ENCODE measurements at regions not wholly inside any gene's neighbourhood (a gene's known extent, or its start where the extent isn't known, plus 50 kb on each side); places are given as distances from the start of the nearest gene placed in this dataset.
"Not testable (repeated sequence)": the region's sequence is repeated elsewhere in the genome, so short reads cannot be mapped to it uniquely, and the experiment has no call there.

DNA sequence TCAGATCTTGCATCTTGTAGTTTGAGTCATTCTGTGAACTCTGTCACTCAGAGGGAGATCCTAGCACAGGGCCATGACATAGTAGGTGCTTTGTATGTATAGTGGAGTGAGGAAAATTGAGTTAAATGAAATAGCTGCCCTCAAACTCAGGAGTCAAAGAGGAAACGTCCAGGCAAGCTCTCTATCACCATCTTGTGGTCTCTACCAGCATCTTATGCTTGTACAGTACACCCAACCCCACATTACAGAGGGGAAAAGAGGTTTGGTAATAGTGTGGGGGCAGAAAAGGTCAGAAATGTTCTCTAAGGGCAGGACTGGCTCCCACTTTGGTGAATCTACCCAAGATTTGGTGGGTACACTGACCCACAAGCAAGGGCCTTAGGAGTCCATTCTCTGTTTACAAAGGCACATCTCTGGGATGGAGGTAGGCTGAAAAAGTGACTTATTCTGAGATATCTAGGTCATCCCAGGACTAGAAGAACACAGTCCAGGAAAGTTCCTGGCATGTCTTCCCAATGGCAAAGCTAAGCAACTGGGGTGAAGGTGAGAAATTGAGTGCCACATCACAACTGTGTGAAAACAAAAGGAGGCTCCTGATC is 131.8 kb downstream of the OR13H1 start:
- no peak overlapping the region for H4K8ac ChIP-seq (ENCODE audit: low read depth, low read length)
- H3K23ac ChIP-seq (ENCODE audit: low read depth, low read length, poor library complexity), result no peak overlapping the region
- H2AK5ac ChIP-seq (ENCODE audit: low read depth, low read length), result no peak overlapping the region
- no peak overlapping the region for H3K4ac ChIP-seq (ENCODE audit: low read length)
- H2BK12ac ChIP-seq (ENCODE audit: low read length), result no peak overlapping the region
- H2BK15ac ChIP-seq (ENCODE audit: low read length), result no peak overlapping the region
- no peak overlapping the region for H3K4me3 ChIP-seq (ENCODE audit: low read length in 2 of 2)
- peaks cover 0 to 19% (median 0%) of the 10 kb centered on the region in 3 experiments for H3K27me3 ChIP-seq (ENCODE audit: control insufficient read depth in 3 of 3, insufficient read depth in 3 of 3, low read depth in 1 of 3, low read length in 3 of 3)
- H3K9ac ChIP-seq (ENCODE audit: low read depth, low read length, poor library complexity), result no peak overlapping the region
- no peak overlapping the region for H3K14ac ChIP-seq (ENCODE audit: low read length)
- H3K27ac ChIP-seq (replicated peaks; ENCODE audit: low read length), result no peak overlapping the region
- no CpG with 5 or more reads among the region's 1 CpG for WGBS, 2 donors (ENCODE audit: extremely low coverage in 2 of 2, insufficient read length in 2 of 2, insufficient replicate concordance in 1 of 2)
- H3K4me1 ChIP-seq (ENCODE audit: control insufficient read depth in 2 of 2, insufficient read depth in 1 of 2, low read depth in 1 of 2, low read length in 2 of 2), result no peaks in the 10 kb centered on the region
- H2AFZ ChIP-seq (ENCODE audit: low read length), result no peak overlapping the region
- H3K4me2 ChIP-seq (ENCODE audit: insufficient read depth, low read length, poor library complexity, severe bottlenecking), result no peak overlapping the region
- H3K9me3 ChIP-seq (replicated peaks in 1 of 2; ENCODE audit: control insufficient read depth in 2 of 2, insufficient read depth in 1 of 2, low read depth in 1 of 2, low read length in 2 of 2), result no peaks in the 10 kb centered on the region
- no peak overlapping the region for H3K18ac ChIP-seq (ENCODE audit: low read length)
- H2BK120ac ChIP-seq (ENCODE audit: low read depth, low read length), result no peak overlapping the region
- peak; percentile 3 for DNase-seq (ENCODE audit: low spot score)
- H3K79me1 ChIP-seq (ENCODE audit: low read depth, low read length), result no peaks in the 10 kb centered on the region
- no peaks in the 10 kb centered on the region for H3K36me3 ChIP-seq (replicated peaks in 1 of 2; ENCODE audit: control insufficient read depth in 2 of 2, insufficient read depth in 2 of 2, low read length in 2 of 2)
- no peak overlapping the region for H2BK5ac ChIP-seq (ENCODE audit: low read length)
- H4K91ac ChIP-seq (ENCODE audit: low read depth, low read length, poor library complexity), result no peak overlapping the region

DNA sequence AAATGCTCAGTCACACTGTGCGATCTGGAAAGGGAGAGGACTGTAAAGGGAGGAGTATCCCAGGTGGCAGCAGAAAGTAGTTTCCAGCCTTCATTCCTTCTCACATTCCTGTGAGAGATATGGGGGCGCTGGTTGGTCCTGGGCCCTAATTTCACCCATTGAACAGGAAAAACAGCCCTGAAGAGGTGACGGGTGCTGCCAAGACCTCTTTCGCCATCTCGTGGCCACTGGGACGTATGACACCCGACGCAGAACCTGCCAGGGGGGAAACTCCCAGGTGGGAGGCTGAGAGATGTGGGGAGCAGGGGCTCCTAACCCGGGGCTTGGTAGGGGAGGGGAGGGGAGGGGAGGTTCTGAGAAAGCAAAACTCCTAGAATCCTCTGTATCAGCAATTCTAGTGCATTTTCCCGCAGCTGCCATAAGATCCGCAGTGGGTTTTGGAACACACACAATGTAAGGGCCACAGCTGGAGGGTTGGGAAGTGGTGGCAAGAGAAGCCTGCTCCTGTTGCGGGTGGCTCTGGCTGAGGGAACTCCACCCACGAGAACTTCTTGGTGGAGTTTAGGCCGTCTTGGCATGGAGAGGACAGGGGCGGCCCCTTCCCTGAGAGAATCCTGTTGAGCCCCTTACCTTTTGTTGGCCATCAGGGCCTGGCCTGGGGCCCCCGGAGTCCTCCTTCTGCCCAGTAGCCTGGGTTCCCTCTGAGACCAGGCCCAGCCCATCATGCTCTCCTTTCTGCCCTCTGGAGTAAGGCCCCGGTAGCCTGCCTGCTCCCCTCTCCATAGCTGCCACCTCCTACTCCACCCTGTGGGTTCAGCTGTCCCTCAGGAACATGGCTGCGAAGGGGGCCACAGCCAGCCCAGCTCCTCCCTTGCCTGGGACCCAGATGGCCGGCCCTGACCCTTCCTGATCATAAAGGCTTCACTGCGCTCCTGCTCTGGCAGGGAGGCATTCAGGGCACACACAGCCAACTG is 134.1 kb downstream of the OR13H1 start:
- Histone ChIP-seq H3K4me2 (ENCODE audit: insufficient read depth, low read length, poor library complexity, severe bottlenecking) (no peak overlapping the region), H3K4me3 (ENCODE audit: low read length in 2 of 2) (no peak overlapping the region), H2BK5ac (ENCODE audit: low read length) (no peak overlapping the region), H3K4me1 (ENCODE audit: control insufficient read depth in 2 of 2, insufficient read depth in 1 of 2, low read depth in 1 of 2, low read length in 2 of 2) (no peaks in the 10 kb centered on the region), H2BK15ac (ENCODE audit: low read length) (no peak overlapping the region), H2AK5ac (ENCODE audit: low read depth, low read length) (no peak overlapping the region), H2AFZ (ENCODE audit: low read length) (peak overlapping the region; percentile 12), H3K4ac (ENCODE audit: low read length) (no peak overlapping the region), H4K91ac (ENCODE audit: low read depth, low read length, poor library complexity) (no peak overlapping the region), H2BK12ac (ENCODE audit: low read length) (no peak overlapping the region), H2BK120ac (ENCODE audit: low read depth, low read length) (no peak overlapping the region), H3K18ac (ENCODE audit: low read length) (no peak overlapping the region), H3K27ac (replicated peaks; ENCODE audit: low read length) (no peak overlapping the region), H3K36me3 (replicated peaks in 1 of 2; ENCODE audit: control insufficient read depth in 2 of 2, insufficient read depth in 2 of 2, low read length in 2 of 2) (no peaks in the 10 kb centered on the region), H3K79me1 (ENCODE audit: low read depth, low read length) (no peaks in the 10 kb centered on the region), H3K27me3 (ENCODE audit: control insufficient read depth in 3 of 3, insufficient read depth in 3 of 3, low read depth in 1 of 3, low read length in 3 of 3) (peaks cover 0 to 10% (median 0%) of the 10 kb centered on the region in 3 experiments), H4K8ac (ENCODE audit: low read depth, low read length) (no peak overlapping the region), H3K9me3 (replicated peaks in 1 of 2; ENCODE audit: control insufficient read depth in 2 of 2, insufficient read depth in 1 of 2, low read depth in 1 of 2, low read length in 2 of 2) (no peaks in the 10 kb centered on the region), H3K23ac (ENCODE audit: low read depth, low read length, poor library complexity) (no peak overlapping the region), H3K14ac (ENCODE audit: low read length) (no peak overlapping the region), H3K9ac (ENCODE audit: low read depth, low read length, poor library complexity) (no peak overlapping the region)
- WGBS, 2 donors (ENCODE audit: extremely low coverage in 2 of 2, insufficient read length in 2 of 2, insufficient replicate concordance in 1 of 2), result no CpG with 5 or more reads among the region's 20 CpGs
- DNase-seq (ENCODE audit: low spot score), result peak; percentile 18

DNA sequence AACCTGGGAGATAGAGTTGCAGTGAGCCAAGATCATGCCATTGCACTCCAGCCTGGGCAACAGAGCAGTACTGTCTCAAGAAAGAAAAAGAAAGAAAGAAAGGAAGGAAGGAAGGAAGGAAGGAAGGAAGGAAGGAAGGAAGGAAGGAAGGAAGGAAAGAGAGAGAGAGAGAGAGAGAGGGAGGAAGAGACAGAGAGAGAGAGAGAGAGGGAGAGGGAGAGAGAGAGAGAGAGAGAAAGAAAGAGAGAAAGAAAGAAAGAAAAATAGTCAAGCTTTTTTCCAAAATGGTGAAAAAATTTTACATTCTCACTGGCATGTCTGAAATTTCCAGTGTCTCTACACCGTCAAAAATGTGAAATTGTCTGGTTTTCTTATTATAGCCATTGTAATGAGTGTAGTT is 138.9 kb downstream of the OR13H1 start:
- H3K27ac ChIP-seq (replicated peaks; ENCODE audit: low read length); DNase-seq (ENCODE audit: low spot score); H4K91ac ChIP-seq (ENCODE audit: low read depth, low read length, poor library complexity); H3K4ac ChIP-seq (ENCODE audit: low read length); H2BK12ac ChIP-seq (ENCODE audit: low read length); H3K36me3 ChIP-seq (replicated peaks in 1 of 2; ENCODE audit: control insufficient read depth in 2 of 2, insufficient read depth in 2 of 2, low read length in 2 of 2); H2BK5ac ChIP-seq (ENCODE audit: low read length); H3K18ac ChIP-seq (ENCODE audit: low read length); H4K8ac ChIP-seq (ENCODE audit: low read depth, low read length); H3K9me3 ChIP-seq (replicated peaks in 1 of 2; ENCODE audit: control insufficient read depth in 2 of 2, insufficient read depth in 1 of 2, low read depth in 1 of 2, low read length in 2 of 2); H3K4me1 ChIP-seq (ENCODE audit: control insufficient read depth in 2 of 2, insufficient read depth in 1 of 2, low read depth in 1 of 2, low read length in 2 of 2); H3K4me2 ChIP-seq (ENCODE audit: insufficient read depth, low read length, poor library complexity, severe bottlenecking); H3K9ac ChIP-seq (ENCODE audit: low read depth, low read length, poor library complexity); H3K79me1 ChIP-seq (ENCODE audit: low read depth, low read length); H3K14ac ChIP-seq (ENCODE audit: low read length); H2AK5ac ChIP-seq (ENCODE audit: low read depth, low read length); H2AFZ ChIP-seq (ENCODE audit: low read length); H3K23ac ChIP-seq (ENCODE audit: low read depth, low read length, poor library complexity); H3K4me3 ChIP-seq (ENCODE audit: low read length in 2 of 2); H2BK15ac ChIP-seq (ENCODE audit: low read length); H2BK120ac ChIP-seq (ENCODE audit: low read depth, low read length): not testable (repeated sequence)
- peaks cover 0 to 16% (median 0%) of the 10 kb centered on the region in 3 experiments for H3K27me3 ChIP-seq (ENCODE audit: control insufficient read depth in 3 of 3, insufficient read depth in 3 of 3, low read depth in 1 of 3, low read length in 3 of 3)
- no CpG with 5 or more reads among the region's 1 CpG for WGBS, 2 donors (ENCODE audit: extremely low coverage in 2 of 2, insufficient read length in 2 of 2, insufficient replicate concordance in 1 of 2)

DNA sequence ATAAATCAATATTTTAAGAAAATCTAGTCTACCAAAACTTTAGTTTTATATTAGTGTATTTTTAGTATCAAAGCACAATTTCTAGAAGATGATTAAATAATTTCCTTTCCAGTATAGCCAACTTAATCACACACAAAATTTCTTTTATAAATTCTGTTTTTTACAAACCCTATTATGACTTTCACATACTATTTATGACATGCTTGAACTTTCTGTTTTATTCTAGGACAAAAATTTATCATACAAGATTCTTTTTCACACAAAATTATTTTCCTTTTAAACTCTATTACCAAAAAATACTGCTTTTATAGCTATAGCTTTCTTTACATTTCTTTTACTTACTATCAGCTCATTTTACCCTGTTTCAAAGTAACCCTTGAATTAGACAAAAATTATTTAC is 149.5 kb downstream of the OR13H1 start:
- Histone ChIP-seq H3K9me3 (replicated peaks in 1 of 2; ENCODE audit: control insufficient read depth in 2 of 2, insufficient read depth in 1 of 2, low read depth in 1 of 2, low read length in 2 of 2) (peaks cover 4 to 34% of the 10 kb centered on the region in 2 donors), H2BK120ac (ENCODE audit: low read depth, low read length) (no peak overlapping the region), H3K27me3 (ENCODE audit: control insufficient read depth in 3 of 3, insufficient read depth in 3 of 3, low read depth in 1 of 3, low read length in 3 of 3) (no peaks in the 10 kb centered on the region), H4K91ac (ENCODE audit: low read depth, low read length, poor library complexity) (no peak overlapping the region), H3K23ac (ENCODE audit: low read depth, low read length, poor library complexity) (no peak overlapping the region), H2BK15ac (ENCODE audit: low read length) (no peak overlapping the region), H2AK5ac (ENCODE audit: low read depth, low read length) (no peak overlapping the region), H3K4me3 (ENCODE audit: low read length in 2 of 2) (no peak overlapping the region), H3K18ac (ENCODE audit: low read length) (no peak overlapping the region), H3K14ac (ENCODE audit: low read length) (no peak overlapping the region), H2BK5ac (ENCODE audit: low read length) (no peak overlapping the region), H3K4me2 (ENCODE audit: insufficient read depth, low read length, poor library complexity, severe bottlenecking) (no peak overlapping the region), H3K27ac (replicated peaks; ENCODE audit: low read length) (no peak overlapping the region), H4K8ac (ENCODE audit: low read depth, low read length) (no peak overlapping the region), H3K4ac (ENCODE audit: low read length) (no peak overlapping the region), H2AFZ (ENCODE audit: low read length) (no peak overlapping the region), H3K9ac (ENCODE audit: low read depth, low read length, poor library complexity) (no peak overlapping the region), H3K36me3 (replicated peaks in 1 of 2; ENCODE audit: control insufficient read depth in 2 of 2, insufficient read depth in 2 of 2, low read length in 2 of 2) (peaks cover 2 to 25% of the 10 kb centered on the region in 2 donors), H2BK12ac (ENCODE audit: low read length) (no peak overlapping the region), H3K79me1 (ENCODE audit: low read depth, low read length) (no peaks in the 10 kb centered on the region), H3K4me1 (ENCODE audit: control insufficient read depth in 2 of 2, insufficient read depth in 1 of 2, low read depth in 1 of 2, low read length in 2 of 2) (no peaks in the 10 kb centered on the region)
- no peak for DNase-seq (ENCODE audit: low spot score)
